ENCODE measurements at regions not wholly inside any gene's neighbourhood (a gene's known extent, or its start where the extent isn't known, plus 50 kb on each side); places are given as distances from the start of the nearest gene placed in this dataset.

- DNase-seq (ENCODE audit: low read depth): no peak
- no peak overlapping the region for H3K4me3 ChIP-seq (ENCODE audit: low read depth, low read length)
These were observed 213.0 kb upstream of the PRMT6 start for GRCh38 chr1:106843518-106843917.

GRCh38 chr1:106846656-106847055, 209.8 kb upstream of the PRMT6 start:
- DNase-seq (ENCODE audit: low read depth): no peak
- no peak overlapping the region for H3K4me3 ChIP-seq (ENCODE audit: low read depth, low read length)

- no peak for DNase-seq (ENCODE audit: low read depth)
- H3K4me3 ChIP-seq (ENCODE audit: low read depth, low read length): no peak overlapping the region
These were observed 195.4 kb upstream of the PRMT6 start for GRCh38 chr1:106861110-106861509.

- no peak for DNase-seq (ENCODE audit: low read depth)
- no peak overlapping the region for H3K4me3 ChIP-seq (ENCODE audit: low read depth, low read length)
These were observed 187.6 kb upstream of the PRMT6 start for GRCh38 chr1:106868828-106869227.

- no peak for DNase-seq (ENCODE audit: low read depth)
- no peak overlapping the region for H3K4me3 ChIP-seq (ENCODE audit: low read depth, low read length)
These were observed 180.9 kb upstream of the PRMT6 start for GRCh38 chr1:106875622-106876021.

GRCh38 chr1:106876384-106876783, 180.1 kb upstream of the PRMT6 start:
- H3K4me3 ChIP-seq (ENCODE audit: low read depth, low read length): no peak overlapping the region
- DNase-seq (ENCODE audit: low read depth): no peak

- no peak overlapping the region for H3K4me3 ChIP-seq (ENCODE audit: low read depth, low read length)
- no peak for DNase-seq (ENCODE audit: low read depth)
These were observed 176.9 kb upstream of the PRMT6 start for GRCh38 chr1:106879538-106879937.

GRCh38 chr1:106880226-106880625, 176.2 kb upstream of the PRMT6 start:
- no peak overlapping the region for H3K4me3 ChIP-seq (ENCODE audit: low read depth, low read length)
- no peak for DNase-seq (ENCODE audit: low read depth)

- H3K4me3 ChIP-seq (ENCODE audit: low read depth, low read length): no peak overlapping the region
- DNase-seq (ENCODE audit: low read depth): no peak
These were observed 173.3 kb upstream of the PRMT6 start for GRCh38 chr1:106883208-106883607.

- DNase-seq (ENCODE audit: low read depth): no peak
These were observed 167.4 kb upstream of the PRMT6 start for GRCh38 chr1:106889059-106889458.

GRCh38 chr1:106889583-106889982, 166.9 kb upstream of the PRMT6 start:
- DNase-seq (ENCODE audit: low read depth): no peak
- H3K4me3 ChIP-seq (ENCODE audit: low read depth, low read length): no peak overlapping the region

More at GRCh38 chr1:106889059-106889458, 167.4 kb upstream of the PRMT6 start:
- no peak overlapping the region for H3K4me3 ChIP-seq (ENCODE audit: low read depth, low read length)

GRCh38 chr1:106897976-106898375, 158.5 kb upstream of the PRMT6 start:
- DNase-seq (ENCODE audit: low read depth): no peak

GRCh38 chr1:106899644-106900043, 156.8 kb upstream of the PRMT6 start:
- no peak for DNase-seq (ENCODE audit: low read depth)
- no peak overlapping the region for H3K4me3 ChIP-seq (ENCODE audit: low read depth, low read length)

More at GRCh38 chr1:106897976-106898375, 158.5 kb upstream of the PRMT6 start:
- no peak overlapping the region for H3K4me3 ChIP-seq (ENCODE audit: low read depth, low read length)

- H3K4me3 ChIP-seq (ENCODE audit: low read depth, low read length): no peak overlapping the region
- DNase-seq (ENCODE audit: low read depth): no peak
These were observed 148.7 kb upstream of the PRMT6 start for GRCh38 chr1:106907795-106908194.

GRCh38 chr1:106908689-106909088, 147.8 kb upstream of the PRMT6 start:
- DNase-seq (ENCODE audit: low read depth): no peak
- H3K4me3 ChIP-seq (ENCODE audit: low read depth, low read length): no peak overlapping the region

- H3K4me3 ChIP-seq (ENCODE audit: low read depth, low read length): no peak overlapping the region
- DNase-seq (ENCODE audit: low read depth): peak; percentile 13
These were observed 145.7 kb upstream of the PRMT6 start for GRCh38 chr1:106910798-106911197.

- no peak overlapping the region for H3K4me3 ChIP-seq (ENCODE audit: low read depth, low read length)
- DNase-seq (ENCODE audit: low read depth): no peak
These were observed 144.3 kb upstream of the PRMT6 start for GRCh38 chr1:106912131-106912530.

- peak; percentile 13 for DNase-seq (ENCODE audit: low read depth)
- H3K4me3 ChIP-seq (ENCODE audit: low read depth, low read length): no peak overlapping the region
These were observed 135.3 kb upstream of the PRMT6 start for GRCh38 chr1:106921186-106921585.

- DNase-seq (ENCODE audit: low read depth): peak; percentile 12
These were observed 132.1 kb upstream of the PRMT6 start for GRCh38 chr1:106924360-106924759.

GRCh38 chr1:106925750-106926149, 130.7 kb upstream of the PRMT6 start:
- DNase-seq (ENCODE audit: low read depth): no peak
- no peak overlapping the region for H3K4me3 ChIP-seq (ENCODE audit: low read depth, low read length)

More at GRCh38 chr1:106924360-106924759, 132.1 kb upstream of the PRMT6 start:
- H3K4me3 ChIP-seq (ENCODE audit: low read depth, low read length): no peak overlapping the region

GRCh38 chr1:106926803-106927582, 129.5 kb upstream of the PRMT6 start:
- DNase-seq (ENCODE audit: low read depth): peak; percentile 12
- H3K4me3 ChIP-seq (ENCODE audit: low read depth, low read length): no peak overlapping the region

Data from skeletal muscle cell (primary cell).